ENCODE measurements at regions not wholly inside any gene's neighbourhood (a gene's known extent, or its start where the extent isn't known, plus 50 kb on each side); places are given as distances from the start of the nearest gene placed in this dataset.

DNA sequence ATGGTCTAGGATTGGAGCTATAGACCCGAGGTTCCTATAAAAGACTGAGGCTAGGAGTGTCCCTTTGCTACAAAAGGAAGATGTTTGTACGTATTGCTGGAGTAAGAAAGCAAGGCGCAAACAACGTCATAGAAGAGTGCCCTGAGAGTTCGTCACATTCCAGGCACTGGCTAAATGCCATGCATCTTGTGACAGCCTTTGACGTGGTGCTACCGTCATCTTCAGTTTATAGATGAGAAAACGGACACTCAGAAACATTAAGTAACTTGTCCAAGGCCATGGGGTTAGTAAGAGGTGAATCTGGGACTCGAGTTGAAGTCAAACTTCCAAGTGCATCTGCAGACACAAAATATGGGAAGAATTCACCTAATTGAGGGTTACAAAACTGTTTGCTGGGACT is 104.2 kb upstream of the SLC45A1 start:
- Histone ChIP-seq H3K27me3 (ENCODE audit: control insufficient read depth in 3 of 3, insufficient read depth in 3 of 3, low read depth in 1 of 3, low read length in 3 of 3) (peaks cover 0 to 14% (median 0%) of the 10 kb centered on the region in 3 experiments), H3K14ac (ENCODE audit: low read length) (no peak overlapping the region), H2BK120ac (ENCODE audit: low read depth, low read length) (no peak overlapping the region), H3K4ac (ENCODE audit: low read length) (no peak overlapping the region), H3K27ac (replicated peaks; ENCODE audit: low read length) (no peak overlapping the region), H3K4me2 (ENCODE audit: insufficient read depth, low read length, poor library complexity, severe bottlenecking) (no peak overlapping the region), H2BK15ac (ENCODE audit: low read length) (no peak overlapping the region), H3K9ac (ENCODE audit: low read depth, low read length, poor library complexity) (no peak overlapping the region), H3K23ac (ENCODE audit: low read depth, low read length, poor library complexity) (no peak overlapping the region), H3K79me1 (ENCODE audit: low read depth, low read length) (no peaks in the 10 kb centered on the region), H3K4me1 (ENCODE audit: control insufficient read depth in 2 of 2, insufficient read depth in 1 of 2, low read depth in 1 of 2, low read length in 2 of 2) (peaks cover 0 to 8% of the 10 kb centered on the region in 2 donors), H2AK5ac (ENCODE audit: low read depth, low read length) (no peak overlapping the region), H3K36me3 (replicated peaks in 1 of 2; ENCODE audit: control insufficient read depth in 2 of 2, insufficient read depth in 2 of 2, low read length in 2 of 2) (no peaks in the 10 kb centered on the region), H2AFZ (ENCODE audit: low read length) (no peak overlapping the region), H3K4me3 (ENCODE audit: low read length in 2 of 2) (no peak overlapping the region), H4K8ac (ENCODE audit: low read depth, low read length) (peak overlapping the region; percentile 25), H4K91ac (ENCODE audit: low read depth, low read length, poor library complexity) (no peak overlapping the region), H3K18ac (ENCODE audit: low read length) (no peak overlapping the region), H3K9me3 (replicated peaks in 1 of 2; ENCODE audit: control insufficient read depth in 2 of 2, insufficient read depth in 1 of 2, low read depth in 1 of 2, low read length in 2 of 2) (no peaks in the 10 kb centered on the region), H2BK12ac (ENCODE audit: low read length) (no peak overlapping the region), H2BK5ac (ENCODE audit: low read length) (no peak overlapping the region)
- no CpG with 5 or more reads among the region's 9 CpGs for WGBS, 2 donors (ENCODE audit: extremely low coverage in 2 of 2, insufficient read length in 2 of 2, insufficient replicate concordance in 1 of 2)
- no peak for DNase-seq (ENCODE audit: low spot score)

DNA sequence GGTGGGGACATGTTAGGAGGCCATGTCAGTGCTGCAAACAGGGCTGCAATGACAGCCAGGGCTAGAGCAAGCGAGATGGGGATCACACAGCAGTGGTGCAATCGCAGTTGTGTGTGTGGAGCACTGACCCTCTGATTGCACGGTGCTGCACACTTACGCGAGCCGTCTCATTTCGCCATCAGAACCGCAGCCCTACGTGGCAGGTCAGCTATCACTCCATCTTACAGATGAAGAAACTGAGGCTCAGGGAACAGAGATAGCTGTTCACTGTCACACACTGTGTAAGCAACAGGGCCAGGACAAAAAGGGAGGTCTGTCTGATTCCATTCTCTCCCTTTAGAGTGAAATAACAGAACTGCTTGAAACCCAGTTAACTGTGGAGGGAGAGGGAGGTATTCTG is 104.8 kb upstream of the SLC45A1 start:
- Histone ChIP-seq H4K8ac (ENCODE audit: low read depth, low read length) (no peak overlapping the region), H3K79me1 (ENCODE audit: low read depth, low read length) (no peaks in the 10 kb centered on the region), H3K18ac (ENCODE audit: low read length) (peak overlapping the region; percentile 12), H3K23ac (ENCODE audit: low read depth, low read length, poor library complexity) (no peak overlapping the region), H2BK15ac (ENCODE audit: low read length) (no peak overlapping the region), H2BK12ac (ENCODE audit: low read length) (no peak overlapping the region), H3K27me3 (ENCODE audit: control insufficient read depth in 3 of 3, insufficient read depth in 3 of 3, low read depth in 1 of 3, low read length in 3 of 3) (peaks cover 0 to 9% (median 0%) of the 10 kb centered on the region in 3 experiments), H3K36me3 (replicated peaks in 1 of 2; ENCODE audit: control insufficient read depth in 2 of 2, insufficient read depth in 2 of 2, low read length in 2 of 2) (no peaks in the 10 kb centered on the region), H3K4me1 (ENCODE audit: control insufficient read depth in 2 of 2, insufficient read depth in 1 of 2, low read depth in 1 of 2, low read length in 2 of 2) (peaks cover 0 to 8% of the 10 kb centered on the region in 2 donors), H3K14ac (ENCODE audit: low read length) (no peak overlapping the region), H3K27ac (replicated peaks; ENCODE audit: low read length) (no peak overlapping the region), H2AK5ac (ENCODE audit: low read depth, low read length) (no peak overlapping the region), H3K9me3 (replicated peaks in 1 of 2; ENCODE audit: control insufficient read depth in 2 of 2, insufficient read depth in 1 of 2, low read depth in 1 of 2, low read length in 2 of 2) (no peaks in the 10 kb centered on the region), H3K9ac (ENCODE audit: low read depth, low read length, poor library complexity) (no peak overlapping the region), H2BK120ac (ENCODE audit: low read depth, low read length) (no peak overlapping the region), H2AFZ (ENCODE audit: low read length) (no peak overlapping the region), H2BK5ac (ENCODE audit: low read length) (no peak overlapping the region), H3K4me2 (ENCODE audit: insufficient read depth, low read length, poor library complexity, severe bottlenecking) (no peak overlapping the region), H3K4ac (ENCODE audit: low read length) (no peak overlapping the region), H3K4me3 (ENCODE audit: low read length in 2 of 2) (no peak overlapping the region), H4K91ac (ENCODE audit: low read depth, low read length, poor library complexity) (no peak overlapping the region)
- DNase-seq (ENCODE audit: low spot score), result no peak
- WGBS, 2 donors (ENCODE audit: extremely low coverage in 2 of 2, insufficient read length in 2 of 2, insufficient replicate concordance in 1 of 2), result no CpG with 5 or more reads among the region's 9 CpGs

DNA sequence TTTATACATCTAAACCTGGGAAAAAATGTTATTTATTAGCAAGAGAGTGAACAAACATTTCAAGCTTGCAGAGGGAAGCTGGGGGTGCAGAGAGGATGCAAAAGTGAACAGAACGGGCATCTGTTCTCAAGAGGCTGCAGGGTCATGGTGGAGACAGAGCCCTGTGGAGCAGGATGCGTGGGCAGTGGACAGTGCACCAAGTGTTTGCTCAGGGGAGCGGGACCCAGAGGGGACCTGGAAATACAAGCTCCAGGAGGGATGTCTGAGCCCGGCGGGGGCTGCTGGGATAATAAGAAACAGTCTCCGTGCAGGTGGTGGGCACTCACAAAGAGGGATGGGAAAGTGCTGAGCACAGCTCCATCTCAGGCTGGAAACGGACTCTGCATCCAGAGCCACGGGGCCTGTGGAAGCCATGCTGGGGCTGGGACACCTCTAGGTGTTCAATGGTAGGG is 105.3 kb upstream of the SLC45A1 start:
- Histone ChIP-seq H2BK5ac (ENCODE audit: low read length) (no peak overlapping the region), H3K18ac (ENCODE audit: low read length) (no peak overlapping the region), H3K27ac (replicated peaks; ENCODE audit: low read length) (no peak overlapping the region), H2AFZ (ENCODE audit: low read length) (no peak overlapping the region), H4K91ac (ENCODE audit: low read depth, low read length, poor library complexity) (no peak overlapping the region), H3K9ac (ENCODE audit: low read depth, low read length, poor library complexity) (no peak overlapping the region), H3K79me1 (ENCODE audit: low read depth, low read length) (no peaks in the 10 kb centered on the region), H3K14ac (ENCODE audit: low read length) (no peak overlapping the region), H2AK5ac (ENCODE audit: low read depth, low read length) (no peak overlapping the region), H2BK15ac (ENCODE audit: low read length) (no peak overlapping the region), H3K4ac (ENCODE audit: low read length) (no peak overlapping the region), H4K8ac (ENCODE audit: low read depth, low read length) (peak overlapping the region; percentile 55), H3K27me3 (ENCODE audit: control insufficient read depth in 3 of 3, insufficient read depth in 3 of 3, low read depth in 1 of 3, low read length in 3 of 3) (peaks cover 0 to 4% (median 0%) of the 10 kb centered on the region in 3 experiments), H3K23ac (ENCODE audit: low read depth, low read length, poor library complexity) (no peak overlapping the region), H2BK120ac (ENCODE audit: low read depth, low read length) (no peak overlapping the region), H3K36me3 (replicated peaks in 1 of 2; ENCODE audit: control insufficient read depth in 2 of 2, insufficient read depth in 2 of 2, low read length in 2 of 2) (no peaks in the 10 kb centered on the region), H3K9me3 (replicated peaks in 1 of 2; ENCODE audit: control insufficient read depth in 2 of 2, insufficient read depth in 1 of 2, low read depth in 1 of 2, low read length in 2 of 2) (no peaks in the 10 kb centered on the region), H3K4me3 (ENCODE audit: low read length in 2 of 2) (no peak overlapping the region), H2BK12ac (ENCODE audit: low read length) (no peak overlapping the region), H3K4me2 (ENCODE audit: insufficient read depth, low read length, poor library complexity, severe bottlenecking) (no peak overlapping the region), H3K4me1 (ENCODE audit: control insufficient read depth in 2 of 2, insufficient read depth in 1 of 2, low read depth in 1 of 2, low read length in 2 of 2) (peaks cover 0 to 8% of the 10 kb centered on the region in 2 donors)
- no CpG with 5 or more reads among the region's 8 CpGs for WGBS, 2 donors (ENCODE audit: extremely low coverage in 2 of 2, insufficient read length in 2 of 2, insufficient replicate concordance in 1 of 2)
- DNase-seq (ENCODE audit: low spot score), result no peak

DNA sequence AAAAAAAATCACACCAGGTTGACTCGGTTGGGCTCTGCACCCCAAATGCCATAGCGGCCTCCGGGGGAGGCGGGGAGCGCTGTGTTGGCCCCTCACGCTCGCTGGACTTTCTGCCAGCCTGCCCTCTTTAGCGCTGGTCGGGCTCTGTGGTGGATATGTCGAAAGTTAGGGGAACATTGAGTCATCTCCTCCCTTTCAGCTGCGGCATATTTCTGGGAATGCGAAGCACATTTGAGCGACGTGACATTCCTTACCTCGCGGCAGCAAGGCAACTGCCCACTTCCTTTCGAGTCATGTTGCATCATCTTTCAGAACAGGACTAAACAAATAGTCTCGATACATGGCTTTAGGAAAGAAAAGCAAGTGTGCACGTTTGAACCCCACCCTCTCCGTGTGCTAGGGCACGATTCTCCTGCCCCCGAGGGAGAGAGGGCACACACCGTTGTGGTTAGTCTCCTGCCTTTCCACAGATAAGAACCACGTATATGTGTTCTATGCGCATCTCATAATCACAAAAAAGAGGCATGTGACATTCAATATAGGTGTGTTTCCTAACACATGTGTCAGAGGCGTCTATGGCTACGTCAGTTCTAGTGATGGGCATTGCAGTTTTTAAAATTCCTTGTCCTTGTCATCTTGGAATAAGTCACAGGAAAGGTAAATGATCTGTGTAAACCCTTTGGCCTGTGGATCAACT is 105.9 kb upstream of the SLC45A1 start:
- no peaks in the 10 kb centered on the region for H3K36me3 ChIP-seq (replicated peaks in 1 of 2; ENCODE audit: control insufficient read depth in 2 of 2, insufficient read depth in 2 of 2, low read length in 2 of 2)
- H3K27ac ChIP-seq (replicated peaks; ENCODE audit: low read length), result no peak overlapping the region
- H4K91ac ChIP-seq (ENCODE audit: low read depth, low read length, poor library complexity), result no peak overlapping the region
- H3K4ac ChIP-seq (ENCODE audit: low read length), result no peak overlapping the region
- H3K18ac ChIP-seq (ENCODE audit: low read length), result peak overlapping the region; percentile 59
- H3K9ac ChIP-seq (ENCODE audit: low read depth, low read length, poor library complexity), result peak overlapping the region; percentile 55
- no peak for DNase-seq (ENCODE audit: low spot score)
- H2BK12ac ChIP-seq (ENCODE audit: low read length), result no peak overlapping the region
- peak overlapping the region; percentile 9 for H2AFZ ChIP-seq (ENCODE audit: low read length)
- H3K14ac ChIP-seq (ENCODE audit: low read length), result no peak overlapping the region
- no peak overlapping the region for H2AK5ac ChIP-seq (ENCODE audit: low read depth, low read length)
- H3K4me1 ChIP-seq (ENCODE audit: control insufficient read depth in 2 of 2, insufficient read depth in 1 of 2, low read depth in 1 of 2, low read length in 2 of 2), result peaks cover 0 to 8% of the 10 kb centered on the region in 2 donors
- no peak overlapping the region for H3K4me3 ChIP-seq (ENCODE audit: low read length in 2 of 2)
- H2BK5ac ChIP-seq (ENCODE audit: low read length), result no peak overlapping the region
- H3K4me2 ChIP-seq (ENCODE audit: insufficient read depth, low read length, poor library complexity, severe bottlenecking), result no peak overlapping the region
- peaks cover 0 to 3% (median 0%) of the 10 kb centered on the region in 3 experiments for H3K27me3 ChIP-seq (ENCODE audit: control insufficient read depth in 3 of 3, insufficient read depth in 3 of 3, low read depth in 1 of 3, low read length in 3 of 3)
- WGBS, 2 donors (ENCODE audit: extremely low coverage in 2 of 2, insufficient read length in 2 of 2, insufficient replicate concordance in 1 of 2), result no CpG with 5 or more reads among the region's 27 CpGs
- no peak overlapping the region for H2BK15ac ChIP-seq (ENCODE audit: low read length)
- peak overlapping the region; percentile 44 for H3K23ac ChIP-seq (ENCODE audit: low read depth, low read length, poor library complexity)
- H4K8ac ChIP-seq (ENCODE audit: low read depth, low read length), result no peak overlapping the region
- no peaks in the 10 kb centered on the region for H3K9me3 ChIP-seq (replicated peaks in 1 of 2; ENCODE audit: control insufficient read depth in 2 of 2, insufficient read depth in 1 of 2, low read depth in 1 of 2, low read length in 2 of 2)
- no peaks in the 10 kb centered on the region for H3K79me1 ChIP-seq (ENCODE audit: low read depth, low read length)
- H2BK120ac ChIP-seq (ENCODE audit: low read depth, low read length), result peak overlapping the region; percentile 29

Data from neuronal stem cell (in vitro differentiated cells).